OCI-LY7 (cell line): ENCODE measurements at regions not wholly inside any gene's neighbourhood (a gene's known extent, or its start where the extent isn't known, plus 50 kb on each side); places are given as distances from the start of the nearest gene placed in this dataset.

ENCODE experiments used
- BruUV-seq: library from RNA; stranded (reverse); fragments of 400-500 nt; replicated peaks from 2 replicates; lab custom pipeline; 2021; lab: Mats Ljungman, UMichigan
- CTCF ChIA-PET: fragments of 300-600 bp; sonication (Branson Sonifier 250); formaldehyde crosslinking; loops from one replicate; lab custom pipeline; 2022; ENCODE audit warnings: antibody characterized with exemption; ENCODE audit not compliant: unreplicated experiment; lab: Charles Lee
- POLR2A ChIA-PET: fragments of 300-600 bp; sonication (Branson Sonifier 250); formaldehyde crosslinking; loops from one replicate; lab custom pipeline; 2022; ENCODE audit warnings: antibody characterized with exemption; lab: Charles Lee
- DNase-seq: peaks from one replicate; pipeline ENCODE4 v3.0.0-alpha.2; 2015; ENCODE audit warnings: low spot score
- H2AFZ ChIP-seq: fragments of 200-600 bp; sonication (generic), shearing (Covaris generic); 2 replicates; pipeline ENCODE4 v1.6.1; 2014; ENCODE audit warnings: mild to moderate bottlenecking, antibody characterized with exemption, low read length, moderate library complexity
- H3K27ac ChIP-seq: fragments of 200-600 bp; sonication (generic); 2 replicates; pipeline ENCODE4 v1.5.1; 2014; ENCODE audit warnings: mixed run types, low read depth, mild to moderate bottlenecking, moderate library complexity, low read length, inconsistent platforms; ENCODE audit not compliant: poor library complexity, severe bottlenecking
- H3K36me3 ChIP-seq: fragments of 200-600 bp; sonication (generic); 2 replicates; pipeline ENCODE4 v1.6.1; 2014; ENCODE audit warnings: mild to moderate bottlenecking, antibody characterized with exemption, low read length, moderate library complexity, mixed read lengths; ENCODE audit not compliant: insufficient read depth
- H3K4me1 ChIP-seq: fragments of 200-600 bp; sonication (generic); 2 replicates; pipeline ENCODE4 v1.5.1; 2014; ENCODE audit warnings: mild to moderate bottlenecking, low read length; ENCODE audit not compliant: insufficient read depth, poor library complexity, severe bottlenecking
- H3K4me2 ChIP-seq: fragments of 200-600 bp; sonication (generic); 2 replicates; pipeline ENCODE4 v1.6.1; 2014; ENCODE audit warnings: mild to moderate bottlenecking, low read length
- H3K4me3 ChIP-seq: fragments of 200-600 bp; sonication (generic); 2 replicates; pipeline ENCODE4 v1.5.1; 2014; ENCODE audit warnings: mild to moderate bottlenecking, low read depth, low read length; ENCODE audit not compliant: poor library complexity, severe bottlenecking
- H3K79me2 ChIP-seq: fragments of 200-600 bp; sonication (generic); 2 replicates; pipeline ENCODE4 v1.6.1; 2016; ENCODE audit warnings: low read depth, mild to moderate bottlenecking, low read length, moderate library complexity, mixed read lengths; ENCODE audit not compliant: insufficient read depth
- H3K9me2 ChIP-seq: fragments of 200-600 bp; sonication (generic); 2 replicates; pipeline ENCODE4 v1.6.1; 2016; ENCODE audit warnings: mild to moderate bottlenecking, low read length, mixed read lengths; ENCODE audit not compliant: insufficient read depth
- H3K9me3 ChIP-seq: fragments of 200-600 bp; sonication (generic); 2 replicates; pipeline ENCODE4 v1.6.1; 2014; ENCODE audit warnings: mild to moderate bottlenecking, mixed run types, low read length, mixed read lengths
- H4K20me1 ChIP-seq: fragments of 200-600 bp; sonication (generic); 2 replicates; pipeline ENCODE4 v1.6.1; 2014; ENCODE audit warnings: mild to moderate bottlenecking, antibody characterized with exemption, low read length, moderate library complexity, mixed read lengths; ENCODE audit not compliant: insufficient read depth
- CTCF ChIP-seq: fragments of 200-600 bp; sonication (generic); conservative IDR thresholded peaks from 2 replicates; pipeline ENCODE4 v1.5.1; 2014; ENCODE audit warnings: mild to moderate bottlenecking, antibody characterized with exemption, low read length, moderate library complexity, mixed read lengths
- EZH2phosphoT487 ChIP-seq: fragments of 200-600 bp; sonication (generic); IDR thresholded peaks from 2 replicates; pipeline ENCODE4 v1.6.1; 2018; ENCODE audit warnings: low read depth, borderline replicate concordance, mild to moderate bottlenecking, mixed run types, antibody characterized with exemption, low read length, moderate library complexity, mixed read lengths
- intact Hi-C: fragments of 100-400 bp; cut with micrococcal nuclease; formaldehyde crosslinking; loops from one replicate; pipeline ENCODE4 v1.10.0; 2022; ENCODE audit not compliant: unreplicated experiment

GRCh38 chr20:40778894-40779496 is 90.0 kb upstream of the MAFB start:
- Histone ChIP-seq H4K20me1 (no peaks in the 10 kb centered on the region), H3K4me2 (peak overlapping the region; percentile 73), H3K36me3 (no peaks in the 10 kb centered on the region), H3K4me3 (peak overlapping the region; percentile 22), H3K4me1 (peaks cover 32% of the 10 kb centered on the region), H2AFZ (peak overlapping the region; percentile 65), H3K9me3 (no peaks in the 10 kb centered on the region), H3K79me2 (no peaks in the 10 kb centered on the region), H3K27ac (peak overlapping the region; percentile 62), H3K9me2 (no peaks in the 10 kb centered on the region)
- BruUV-seq, result no TSS peak
- POLR2A ChIA-PET, result interaction anchor here (0.7 to 2.0 kb wide), 9 partner anchors 9 to 174 kb away, joined by 3 to 14 read pairs (median 4); no protein-coding TSS in a partner anchor
- DNase-seq, result peak; percentile 59
- CTCF ChIA-PET, result interaction anchor here (1.0 to 1.5 kb wide), 4 partner anchors 9 to 39 kb away, joined by 3 to 4 read pairs (median 4); no protein-coding TSS in a partner anchor
- intact Hi-C loops, result no loop called here
- TF ChIP-seq EZH2phosphoT487, result no peak
- TF ChIP-seq CTCF, result no peak

DNA sequence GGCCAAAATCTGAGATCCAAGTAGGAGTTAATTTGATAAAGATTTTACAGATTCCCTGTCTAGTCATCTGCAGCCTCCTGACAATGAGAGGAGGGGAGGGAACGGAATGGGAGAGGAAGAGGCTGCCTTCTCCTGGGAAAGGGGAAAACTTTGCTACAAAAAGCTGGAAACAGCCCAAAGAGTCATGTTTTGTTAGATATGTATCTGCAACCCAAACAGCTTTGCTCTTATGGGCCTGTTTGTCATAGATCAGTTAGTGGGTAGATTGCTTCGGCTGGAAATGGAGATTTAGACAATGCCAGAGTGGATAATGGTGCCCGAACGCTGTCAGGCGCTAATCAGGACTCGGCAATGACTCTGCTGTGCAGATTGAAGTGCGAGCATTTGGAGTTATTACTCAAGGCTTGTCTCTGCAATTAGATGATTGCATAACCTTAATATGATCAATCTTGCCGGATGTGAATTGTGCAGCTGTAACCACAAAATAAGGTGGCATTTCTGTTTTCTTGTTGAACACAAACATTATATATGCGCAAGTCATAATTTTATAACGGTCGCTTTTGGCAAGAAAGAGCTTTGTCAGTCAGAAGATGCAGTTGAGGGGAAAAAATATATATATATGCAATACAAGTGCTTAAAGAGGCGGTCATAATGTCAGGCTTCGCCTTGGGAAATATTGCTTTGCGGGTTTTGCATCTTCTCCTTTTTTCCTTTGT is 92.4 kb upstream of the MAFB start:
- TF ChIP-seq EZH2phosphoT487 (no peak), CTCF (no peak)
- Histone ChIP-seq H4K20me1 (no peaks in the 10 kb centered on the region), H3K9me2 (no peaks in the 10 kb centered on the region), H3K79me2 (no peaks in the 10 kb centered on the region), H3K4me1 (peaks cover 29% of the 10 kb centered on the region), H3K4me2 (no peak overlapping the region), H3K36me3 (no peaks in the 10 kb centered on the region), H3K9me3 (no peaks in the 10 kb centered on the region), H2AFZ (no peak overlapping the region), H3K27ac (no peak overlapping the region), H3K4me3 (no peak overlapping the region)
- DNase-seq, result no peak
- intact Hi-C loops, result no loop called here
- ChIA-PET CTCF (interaction anchor here (0.5 to 1.1 kb wide), 2 partner anchors 38 to 115 kb away, joined by 3 to 4 read pairs; no protein-coding TSS in a partner anchor), POLR2A (interaction anchor here (0.7 to 1.6 kb wide), 4 partner anchors 10 to 949 kb away, joined by 3 to 6 read pairs (median 4); no protein-coding TSS in a partner anchor)
- BruUV-seq, result no TSS peak
